Activated naive CD8-positive, alpha-beta T cell treated with anti-CD3 and anti-CD28 coated beads, Interleukin-2, amount 10 ng/mL, durations not matched to agents 7 days and 5 days (primary cell): ENCODE measurements at regions not wholly inside any gene's neighbourhood (a gene's known extent, or its start where the extent isn't known, plus 50 kb on each side); places are given as distances from the start of the nearest gene placed in this dataset.

Experiments used
- ATAC-seq: fragments of 150-1000 bp; cut with Tn5 transposase; one replicate; pipeline ENCODE4 v1.10.0; 2021; ENCODE audit warnings: low read depth, moderate library complexity
- POLR2A ChIA-PET: fragments of 350-600 bp; sonication (Branson Sonifier 250); formaldehyde crosslinking; loops from one replicate; lab custom pipeline; 2021; ENCODE audit warnings: antibody characterized with exemption; lab: Charles Lee
- DNase-seq: peaks from one replicate; pipeline ENCODE4 v3.0.0; 2021
- H3K27ac Mint-ChIP-seq: one replicate; pipeline ENCODE4 v1.8.0; 2022; ENCODE audit warnings: mild to moderate bottlenecking, mixed read lengths
- H3K27me3 Mint-ChIP-seq: one replicate; pipeline ENCODE4 v1.8.0; 2022; ENCODE audit warnings: mild to moderate bottlenecking, moderate library complexity, mixed read lengths
- H3K36me3 Mint-ChIP-seq: one replicate; pipeline ENCODE4 v1.8.0; 2021; ENCODE audit warnings: mild to moderate bottlenecking, mixed read lengths
- H3K4me1 Mint-ChIP-seq: one replicate; pipeline ENCODE4 v1.8.0; 2021; ENCODE audit warnings: mixed read lengths
- H3K4me3 Mint-ChIP-seq: one replicate; pipeline ENCODE4 v1.8.0; 2022; ENCODE audit warnings: mild to moderate bottlenecking, moderate library complexity, mixed read lengths
- H3K9me3 Mint-ChIP-seq: one replicate; pipeline ENCODE4 v1.8.0; 2021; ENCODE audit warnings: mixed read lengths

GRCh38 chr21:31397939-31398338 is 53.9 kb upstream of the TIAM1 start:
- Mint-ChIP-seq H3K4me1 (peaks cover 46% of the 10 kb centered on the region), H3K27me3 (peaks cover 3% of the 10 kb centered on the region), H3K4me3 (peak overlapping the region; percentile 55), H3K36me3 (peaks cover 3% of the 10 kb centered on the region), H3K9me3 (no peaks in the 10 kb centered on the region), H3K27ac (peak overlapping the region; percentile 81)
- ATAC-seq, result peak; percentile 85
- POLR2A ChIA-PET, result interaction anchor here (0.6 to 1.6 kb wide), 10 partner anchors 11 to 159 kb away, joined by 3 to 15 read pairs (median 3); no protein-coding TSS in a partner anchor
- peak; percentile 53 for DNase-seq

GRCh38 chr21:31397515-31397926 is 53.5 kb upstream of the TIAM1 start:
- POLR2A ChIA-PET, result interaction anchor here (1.0 to 1.6 kb wide), 5 partner anchors 14 to 159 kb away, joined by 3 to 15 read pairs (median 3); no protein-coding TSS in a partner anchor
- H3K27me3 Mint-ChIP-seq, result peaks cover 3% of the 10 kb centered on the region
- H3K36me3 Mint-ChIP-seq, result peaks cover 3% of the 10 kb centered on the region
- peak overlapping the region; percentile 55 for H3K4me3 Mint-ChIP-seq
- no peak overlapping the region for H3K27ac Mint-ChIP-seq
- peaks cover 46% of the 10 kb centered on the region for H3K4me1 Mint-ChIP-seq
- H3K9me3 Mint-ChIP-seq, result no peaks in the 10 kb centered on the region
- ATAC-seq (no peak), DNase-seq (no peak)

GRCh38 chr21:31397030-31397429 is 53.0 kb upstream of the TIAM1 start:
- no peak overlapping the region for H3K27ac Mint-ChIP-seq
- H3K9me3 Mint-ChIP-seq, result no peaks in the 10 kb centered on the region
- peaks cover 3% of the 10 kb centered on the region for H3K27me3 Mint-ChIP-seq
- H3K4me1 Mint-ChIP-seq, result peaks cover 46% of the 10 kb centered on the region
- H3K4me3 Mint-ChIP-seq, result peak overlapping the region; percentile 5
- DNase-seq, result no peak
- no peak for ATAC-seq
- peaks cover 2% of the 10 kb centered on the region for H3K36me3 Mint-ChIP-seq
- POLR2A ChIA-PET, result interaction anchor here (1.3 to 1.6 kb wide), 3 partner anchors 14 to 42 kb away, joined by 3 to 15 read pairs (median 8); no protein-coding TSS in a partner anchor

GRCh38 chr21:31396399-31396798 is 52.3 kb upstream of the TIAM1 start:
- Mint-ChIP-seq H3K4me3 (no peak overlapping the region), H3K27ac (no peak overlapping the region), H3K27me3 (peaks cover 3% of the 10 kb centered on the region), H3K36me3 (peaks cover 2% of the 10 kb centered on the region), H3K4me1 (peaks cover 46% of the 10 kb centered on the region), H3K9me3 (no peaks in the 10 kb centered on the region)
- ATAC-seq, result no peak
- POLR2A ChIA-PET, result interaction anchor here (1.3 to 3.7 kb wide), 2 partner anchors 15 to 33 kb away, joined by 3 to 12 read pairs; no protein-coding TSS in a partner anchor
- DNase-seq, result no peak

- DNase-seq, result no peak
- H3K9me3 Mint-ChIP-seq, result no peaks in the 10 kb centered on the region
- H3K27ac Mint-ChIP-seq, result peak overlapping the region; percentile 32
- H3K36me3 Mint-ChIP-seq, result no peaks in the 10 kb centered on the region
- no peak overlapping the region for H3K4me3 Mint-ChIP-seq
- ATAC-seq, result no peak
- peaks cover 46% of the 10 kb centered on the region for H3K4me1 Mint-ChIP-seq
- POLR2A ChIA-PET, result interaction anchor here (3.7 kb wide), 1 partner anchor 32 kb away, joined by 12 read pairs; no protein-coding TSS in a partner anchor
- peaks cover 3% of the 10 kb centered on the region for H3K27me3 Mint-ChIP-seq
These were observed 51.7 kb upstream of the TIAM1 start for GRCh38 chr21:31395791-31396190.

GRCh38 chr21:31395268-31395667 is 51.2 kb upstream of the TIAM1 start:
- H3K9me3 Mint-ChIP-seq, result no peaks in the 10 kb centered on the region
- H3K27ac Mint-ChIP-seq, result no peak overlapping the region

GRCh38 chr21:31394309-31394708 is 50.2 kb upstream of the TIAM1 start:
- ATAC-seq, result peak; percentile 68
- H3K27ac Mint-ChIP-seq, result peak overlapping the region; percentile 83
- H3K4me3 Mint-ChIP-seq, result peak overlapping the region; percentile 33
- H3K36me3 Mint-ChIP-seq, result no peaks in the 10 kb centered on the region
- H3K4me1 Mint-ChIP-seq, result peaks cover 40% of the 10 kb centered on the region
- no peaks in the 10 kb centered on the region for H3K27me3 Mint-ChIP-seq
- DNase-seq, result no peak
- no peaks in the 10 kb centered on the region for H3K9me3 Mint-ChIP-seq
- POLR2A ChIA-PET, result interaction anchor here (1.2 to 3.7 kb wide), 3 partner anchors 31 to 165 kb away, joined by 3 to 12 read pairs (median 3); no protein-coding TSS in a partner anchor

More at GRCh38 chr21:31395268-31395667, 51.2 kb upstream of the TIAM1 start:
- peaks cover 46% of the 10 kb centered on the region for H3K4me1 Mint-ChIP-seq
- H3K36me3 Mint-ChIP-seq, result no peaks in the 10 kb centered on the region
- DNase-seq, result no peak
- POLR2A ChIA-PET, result interaction anchor here (0.9 to 3.7 kb wide), 2 partner anchors 9 to 32 kb away, joined by 3 to 12 read pairs; no protein-coding TSS in a partner anchor
- no peak for ATAC-seq
- no peak overlapping the region for H3K4me3 Mint-ChIP-seq
- H3K27me3 Mint-ChIP-seq, result peaks cover 3% of the 10 kb centered on the region
